ENCODE measurements at regions not wholly inside any gene's neighbourhood (a gene's known extent, or its start where the extent isn't known, plus 50 kb on each side); places are given as distances from the start of the nearest gene placed in this dataset.

DNA sequence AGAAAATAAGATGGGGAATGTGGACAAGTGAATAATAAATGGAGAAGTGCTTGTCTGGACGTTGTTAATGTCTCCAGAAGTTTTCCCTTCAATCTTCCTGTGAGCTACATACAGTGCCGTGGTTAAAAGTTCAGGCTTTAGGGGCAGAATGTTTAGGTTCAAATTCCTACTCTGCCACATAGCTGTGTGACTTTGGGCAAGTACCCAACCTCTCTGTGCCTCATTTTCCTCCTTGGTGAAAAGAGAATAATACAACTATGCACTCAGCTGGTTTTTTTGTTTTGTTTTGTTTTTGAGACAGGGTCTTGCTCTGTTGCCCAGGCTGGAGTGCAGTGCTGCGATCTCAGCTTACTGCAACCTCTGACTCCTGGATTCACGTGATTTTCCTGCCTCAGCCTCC lies 143.5 kb downstream of the CHIC2 start:
- H3K9me3 ChIP-seq = no peaks in the 10 kb centered on the region
- no peak overlapping the region for H3K4me3 ChIP-seq
- H3K4me1 ChIP-seq = peaks cover 0 to 29% (median 0%) of the 10 kb centered on the region in 9 donors
- 89 to 92% methylated on average over 4 of the region's 4 CpGs for WGBS, 2 donors
- intact Hi-C loops (cut with DNase I) = loop anchor here in 1 of 10 donors (10.0 kb wide), 1 partner anchor 426 kb away; no protein-coding TSS in a partner anchor
- TF ChIP-seq, protein P1, sequence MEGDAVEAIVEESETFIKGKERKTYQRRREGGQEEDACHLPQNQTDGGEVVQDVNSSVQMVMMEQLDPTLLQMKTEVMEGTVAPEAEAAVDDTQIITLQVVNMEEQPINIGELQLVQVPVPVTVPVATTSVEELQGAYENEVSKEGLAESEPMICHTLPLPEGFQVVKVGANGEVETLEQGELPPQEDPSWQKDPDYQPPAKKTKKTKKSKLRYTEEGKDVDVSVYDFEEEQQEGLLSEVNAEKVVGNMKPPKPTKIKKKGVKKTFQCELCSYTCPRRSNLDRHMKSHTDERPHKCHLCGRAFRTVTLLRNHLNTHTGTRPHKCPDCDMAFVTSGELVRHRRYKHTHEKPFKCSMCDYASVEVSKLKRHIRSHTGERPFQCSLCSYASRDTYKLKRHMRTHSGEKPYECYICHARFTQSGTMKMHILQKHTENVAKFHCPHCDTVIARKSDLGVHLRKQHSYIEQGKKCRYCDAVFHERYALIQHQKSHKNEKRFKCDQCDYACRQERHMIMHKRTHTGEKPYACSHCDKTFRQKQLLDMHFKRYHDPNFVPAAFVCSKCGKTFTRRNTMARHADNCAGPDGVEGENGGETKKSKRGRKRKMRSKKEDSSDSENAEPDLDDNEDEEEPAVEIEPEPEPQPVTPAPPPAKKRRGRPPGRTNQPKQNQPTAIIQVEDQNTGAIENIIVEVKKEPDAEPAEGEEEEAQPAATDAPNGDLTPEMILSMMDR (IDR thresholded peaks at IDR 0.05) = no peak
- no peaks in the 10 kb centered on the region for H3K36me3 ChIP-seq
- no peak for DNase-seq
- H3K27me3 ChIP-seq = peaks cover 0 to 10% (median 0%) of the 10 kb centered on the region in 7 donors
- no peak for ATAC-seq
- no peak overlapping the region for H3K27ac ChIP-seq

GRCh38 chr4:53920116-53920515 lies 144.3 kb downstream of the CHIC2 start:
- Histone ChIP-seq H3K4me1 (peaks cover 0 to 37% (median 0%) of the 10 kb centered on the region in 9 donors), H3K9me3 (no peaks in the 10 kb centered on the region), H3K27ac (peak overlapping the region in 3 of 10 donors; percentile 43 to 79 (median 51)), H3K36me3 (no peaks in the 10 kb centered on the region), H3K4me3 (no peak overlapping the region), H3K27me3 (peaks cover 0 to 13% (median 0%) of the 10 kb centered on the region in 7 donors)
- intact Hi-C loops (cut with DNase I) = loop anchor here in 1 of 10 donors (10.0 kb wide), 1 partner anchor 425 kb away; no protein-coding TSS in a partner anchor
- ATAC-seq (peak in 2 of 8 donors; percentile 57 to 68), DNase-seq (no peak)
- TF ChIP-seq, protein P1 (IDR thresholded peaks at IDR 0.05) = no peak
- 47 to 58% methylated on average over 4 of the region's 4 CpGs for WGBS, 2 donors

GRCh38 chr4:53919535-53919934 lies 144.9 kb downstream of the CHIC2 start:
- TF ChIP-seq, protein P1 (IDR thresholded peaks at IDR 0.05) = no peak
- ATAC-seq (peak in 2 of 8 donors; percentile 35 to 41), DNase-seq (no peak)
- Histone ChIP-seq H3K27me3 (peaks cover 0 to 13% (median 0%) of the 10 kb centered on the region in 7 donors), H3K4me1 (peaks cover 0 to 43% (median 0%) of the 10 kb centered on the region in 9 donors), H3K27ac (peak overlapping the region in 3 of 10 donors; percentile 43 to 79 (median 51)), H3K4me3 (no peak overlapping the region), H3K36me3 (no peaks in the 10 kb centered on the region), H3K9me3 (no peaks in the 10 kb centered on the region)
- intact Hi-C loops (cut with DNase I) = loop anchor here in 1 of 10 donors (10.0 kb wide), 1 partner anchor 725 kb away; no protein-coding TSS in a partner anchor
- WGBS, 2 donors = 70 to 85% methylated on average over 2 of the region's 2 CpGs

GRCh38 chr4:53917729-53918128 lies 146.7 kb downstream of the CHIC2 start:
- intact Hi-C loops (cut with DNase I) = loop anchor here in 1 of 10 donors (10.0 kb wide), 1 partner anchor 723 kb away; no protein-coding TSS in a partner anchor
- no peaks in the 10 kb centered on the region for H3K36me3 ChIP-seq
- peaks cover 0 to 13% (median 0%) of the 10 kb centered on the region in 7 donors for H3K27me3 ChIP-seq
- H3K9me3 ChIP-seq = no peaks in the 10 kb centered on the region
- no peak overlapping the region for H3K4me3 ChIP-seq
- peaks cover 0 to 49% (median 0%) of the 10 kb centered on the region in 9 donors for H3K4me1 ChIP-seq
- H3K27ac ChIP-seq = no peak overlapping the region
- 39 to 48% methylated on average over 2 of the region's 2 CpGs for WGBS, 2 donors
- DNase-seq (no peak), ATAC-seq (no peak)
- TF ChIP-seq, protein P1 (IDR thresholded peaks at IDR 0.05) = no peak
